Testis (tissue), 2 donors: ENCODE measurements at regions not wholly inside any gene's neighbourhood (a gene's known extent, or its start where the extent isn't known, plus 50 kb on each side); places are given as distances from the start of the nearest gene placed in this dataset.
"Not testable (repeated sequence)": the region's sequence is repeated elsewhere in the genome, so short reads cannot be mapped to it uniquely, and the experiment has no call there.

Source experiments
- DNase-seq: peaks from one replicate; pipeline ENCODE4 v3.0.0-alpha.2; 2019
- H3K27ac ChIP-seq, 2 donors: fragments of 200-600 bp; sonication (generic); one replicate each; pipeline ENCODE4 v1.5.1; 2019
- H3K27me3 ChIP-seq: fragments of 200-600 bp; sonication (generic); one replicate; pipeline ENCODE4 v1.5.1; 2019
- H3K36me3 ChIP-seq: fragments of 200-600 bp; sonication (generic); one replicate; pipeline ENCODE4 v1.5.1; 2017; ENCODE audit warnings: low read depth; ENCODE audit errors: missing control alignments
- H3K4me1 ChIP-seq: fragments of 200-600 bp; sonication (generic); one replicate; pipeline ENCODE4 v1.5.1; 2019
- H3K4me3 ChIP-seq, 2 donors: fragments of 200-600 bp; sonication (generic); one replicate each; pipeline ENCODE4 v1.5.1; 2017 to 2019
- H3K9me3 ChIP-seq: fragments of 200-600 bp; sonication (generic); one replicate; pipeline ENCODE4 v1.5.1; 2017
- POLR2A ChIP-seq: fragments of 450-650 bp; IDR thresholded peaks from one replicate; pipeline ENCODE4 v1.6.1; 2017; ENCODE audit warnings: antibody characterized with exemption, mild to moderate bottlenecking, moderate library complexity
- WGBS, 2 donors: methylation state at CpG; one replicate each; pipeline ENCODE4 v1.1.5; 2018; 5-methylcytosine and 5-hydroxymethylcytosine counted together
- intact Hi-C: fragments of 100-400 bp; cut with DNase I; formaldehyde crosslinking; loops from one replicate; pipeline ENCODE4 v1.15.1; 2023; ENCODE audit warnings: low total_unique reads
- TF ChIP-seq, protein P1 (sequence below), 3 experiments: fragments of 450-650 bp in 2 of 3; fragments of 200-600 bp in 1 of 3; sonication (generic) in 1 of 3; IDR thresholded peaks; one replicate each; pipeline ENCODE4 v1.5.1; 2016 to 2019; ENCODE audit warnings: antibody characterized with exemption in 3 of 3, mild to moderate bottlenecking in 2 of 3, moderate library complexity in 1 of 3

DNA sequence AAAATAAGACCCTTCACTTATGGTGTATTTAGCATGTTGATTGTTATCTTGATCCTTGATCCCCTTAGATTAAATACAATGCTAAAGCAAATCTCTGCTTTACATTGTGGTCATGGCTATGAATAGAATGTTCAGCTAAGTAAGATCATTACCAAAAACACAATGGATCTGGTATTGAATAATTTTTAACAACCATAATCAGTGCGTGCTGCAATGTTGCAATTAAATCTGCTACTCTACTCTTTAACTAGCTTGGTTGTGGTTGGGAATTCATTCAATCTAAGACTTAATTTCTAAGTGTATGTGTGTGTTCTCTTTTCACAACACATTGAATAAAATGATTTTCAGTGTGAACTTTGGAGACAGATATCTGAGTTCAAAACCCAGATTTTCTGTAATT is 442.5 kb upstream of the ZNF804A start:
- TF ChIP-seq, protein P1, sequence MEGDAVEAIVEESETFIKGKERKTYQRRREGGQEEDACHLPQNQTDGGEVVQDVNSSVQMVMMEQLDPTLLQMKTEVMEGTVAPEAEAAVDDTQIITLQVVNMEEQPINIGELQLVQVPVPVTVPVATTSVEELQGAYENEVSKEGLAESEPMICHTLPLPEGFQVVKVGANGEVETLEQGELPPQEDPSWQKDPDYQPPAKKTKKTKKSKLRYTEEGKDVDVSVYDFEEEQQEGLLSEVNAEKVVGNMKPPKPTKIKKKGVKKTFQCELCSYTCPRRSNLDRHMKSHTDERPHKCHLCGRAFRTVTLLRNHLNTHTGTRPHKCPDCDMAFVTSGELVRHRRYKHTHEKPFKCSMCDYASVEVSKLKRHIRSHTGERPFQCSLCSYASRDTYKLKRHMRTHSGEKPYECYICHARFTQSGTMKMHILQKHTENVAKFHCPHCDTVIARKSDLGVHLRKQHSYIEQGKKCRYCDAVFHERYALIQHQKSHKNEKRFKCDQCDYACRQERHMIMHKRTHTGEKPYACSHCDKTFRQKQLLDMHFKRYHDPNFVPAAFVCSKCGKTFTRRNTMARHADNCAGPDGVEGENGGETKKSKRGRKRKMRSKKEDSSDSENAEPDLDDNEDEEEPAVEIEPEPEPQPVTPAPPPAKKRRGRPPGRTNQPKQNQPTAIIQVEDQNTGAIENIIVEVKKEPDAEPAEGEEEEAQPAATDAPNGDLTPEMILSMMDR (IDR thresholded peaks at IDR 0.05): no peak
- H3K36me3 ChIP-seq: no peaks in the 10 kb centered on the region
- intact Hi-C loops: no loop called here
- H3K4me3 ChIP-seq: no peak overlapping the region
- no peaks in the 10 kb centered on the region for H3K9me3 ChIP-seq
- no peaks in the 10 kb centered on the region for H3K27me3 ChIP-seq
- H3K27ac ChIP-seq: no peak overlapping the region
- WGBS, 2 donors: 78 to 93% methylated on average over 1 of the region's 1 CpG
- DNase-seq: no peak
- no peaks in the 10 kb centered on the region for H3K4me1 ChIP-seq

- no peak overlapping the region for H3K27ac ChIP-seq
- WGBS, 2 donors: 40 to 68% methylated on average over 2 of the region's 2 CpGs
- H3K27me3 ChIP-seq: no peaks in the 10 kb centered on the region
- no peaks in the 10 kb centered on the region for H3K9me3 ChIP-seq
- TF ChIP-seq, protein P1 (IDR thresholded peaks at IDR 0.05): no peak
- no peak for TF ChIP-seq POLR2A
- no peak for DNase-seq
- H3K36me3 ChIP-seq: no peaks in the 10 kb centered on the region
- intact Hi-C loops: no loop called here
- no peaks in the 10 kb centered on the region for H3K4me1 ChIP-seq
- no peak overlapping the region for H3K4me3 ChIP-seq
These were observed 441.2 kb upstream of the ZNF804A start for GRCh38 chr2:184157141-184157540.

DNA sequence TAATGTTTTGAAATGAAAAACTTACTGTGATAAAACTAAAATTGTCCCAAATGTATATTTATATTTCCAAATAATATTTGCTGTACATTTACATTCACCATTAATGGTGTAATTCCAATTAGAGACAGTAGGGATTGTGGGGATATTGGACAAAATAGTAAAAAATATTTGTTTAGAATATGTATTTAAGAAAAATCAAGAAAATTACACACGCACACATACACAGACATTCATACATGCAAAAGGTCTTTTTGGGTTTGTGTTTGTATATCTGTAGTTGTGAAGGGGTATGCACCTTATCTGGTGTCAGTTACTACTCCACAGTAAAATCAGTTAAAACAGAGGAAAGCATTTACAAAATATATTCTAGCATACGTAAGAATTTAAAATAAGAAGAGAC is 435.9 kb upstream of the ZNF804A start:
- 89 to 92% methylated on average over 2 of the region's 2 CpGs for WGBS, 2 donors

DNA sequence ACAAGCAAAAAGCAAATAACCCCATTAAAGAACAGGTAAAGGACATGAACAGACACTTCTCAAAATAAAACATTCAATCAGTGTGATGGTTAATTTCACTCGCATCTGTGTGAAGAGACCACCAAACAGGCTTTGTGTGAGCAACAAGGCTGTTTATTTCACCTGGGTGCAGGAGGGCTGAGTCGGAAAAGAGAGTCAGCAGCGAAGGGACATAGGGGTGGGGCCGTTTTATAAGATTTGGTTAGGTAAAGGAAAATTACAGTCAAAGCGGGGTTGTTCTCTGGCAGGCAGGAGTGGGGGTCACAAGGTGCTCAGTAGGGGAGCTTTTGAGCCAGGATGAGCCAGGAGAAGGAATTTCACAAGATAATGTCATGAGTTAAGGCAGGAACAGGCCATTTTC is 429.5 kb upstream of the ZNF804A start:
- H3K27me3 ChIP-seq, H3K36me3 ChIP-seq, intact Hi-C loops, H3K27ac ChIP-seq, DNase-seq, H3K9me3 ChIP-seq, H3K4me1 ChIP-seq, H3K4me3 ChIP-seq: not testable (repeated sequence)
- 85 to 90% methylated on average over 5 of the region's 5 CpGs for WGBS, 2 donors

More for the DNA sequence above, 435.9 kb upstream of the ZNF804A start:
- no peaks in the 10 kb centered on the region for H3K9me3 ChIP-seq
- no peaks in the 10 kb centered on the region for H3K36me3 ChIP-seq
- H3K27ac ChIP-seq: no peak overlapping the region
- no peaks in the 10 kb centered on the region for H3K4me1 ChIP-seq
- DNase-seq: no peak
- TF ChIP-seq, protein P1 (IDR thresholded peaks at IDR 0.05): peak in 1 of 3 experiments; percentile 17
- TF ChIP-seq POLR2A: no peak
- intact Hi-C loops: no loop called here
- H3K27me3 ChIP-seq: no peaks in the 10 kb centered on the region
- H3K4me3 ChIP-seq: no peak overlapping the region

- no peak for TF ChIP-seq POLR2A
- TF ChIP-seq, protein P1 (IDR thresholded peaks at IDR 0.05): no peak
- intact Hi-C loops: no loop called here
- H3K9me3 ChIP-seq: no peaks in the 10 kb centered on the region
- H3K27ac ChIP-seq: no peak overlapping the region
- WGBS, 2 donors: 93 to 94% methylated on average over 4 of the region's 4 CpGs
- no peaks in the 10 kb centered on the region for H3K36me3 ChIP-seq
- DNase-seq: no peak
- H3K4me1 ChIP-seq: no peaks in the 10 kb centered on the region
- H3K4me3 ChIP-seq: no peak overlapping the region
- no peaks in the 10 kb centered on the region for H3K27me3 ChIP-seq
These were observed 429.0 kb upstream of the ZNF804A start for GRCh38 chr2:184169366-184169765.
